NCI-H146 treated with DMSO at 0.1 percent for 48 hours (cell line): ENCODE measurements at regions not wholly inside any gene's neighbourhood (a gene's known extent, or its start where the extent isn't known, plus 50 kb on each side); places are given as distances from the start of the nearest gene placed in this dataset.
"Not testable (repeated sequence)": the region's sequence is repeated elsewhere in the genome, so short reads cannot be mapped to it uniquely, and the experiment has no call there.

ENCODE experiments used
- DNase-seq: peaks from one replicate; lab custom pipeline; 2025; ENCODE audit not compliant: unreplicated experiment; lab: John Stamatoyannopoulos, UW

DNA sequence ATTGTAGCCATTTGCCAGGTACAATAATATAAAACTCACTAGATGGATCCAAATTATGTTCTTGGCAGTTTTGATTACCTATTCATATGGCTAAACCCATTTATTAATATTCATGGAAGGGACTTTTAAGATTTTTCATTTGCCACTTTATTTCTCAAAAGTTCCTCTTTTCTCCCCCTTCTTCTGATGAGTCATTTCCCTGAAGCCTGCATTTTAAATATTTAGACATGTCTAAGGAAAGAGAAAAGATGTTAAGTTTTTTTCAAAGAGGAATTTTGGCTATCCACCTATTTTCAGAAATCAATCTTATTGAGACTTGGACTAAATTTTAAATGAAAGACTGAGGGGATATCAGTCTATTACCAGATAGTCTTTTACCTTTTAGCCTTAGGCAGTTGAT is 1189.4 kb downstream of the EFNA5 start:
- DNase-seq, result no peak

GRCh38 chr5:106476630-106477029 is 1194.1 kb downstream of the EFNA5 start:
- DNase-seq, result no peak

- DNase-seq, result no peak
These were observed 1196.7 kb downstream of the EFNA5 start for GRCh38 chr5:106474066-106474465.

DNA sequence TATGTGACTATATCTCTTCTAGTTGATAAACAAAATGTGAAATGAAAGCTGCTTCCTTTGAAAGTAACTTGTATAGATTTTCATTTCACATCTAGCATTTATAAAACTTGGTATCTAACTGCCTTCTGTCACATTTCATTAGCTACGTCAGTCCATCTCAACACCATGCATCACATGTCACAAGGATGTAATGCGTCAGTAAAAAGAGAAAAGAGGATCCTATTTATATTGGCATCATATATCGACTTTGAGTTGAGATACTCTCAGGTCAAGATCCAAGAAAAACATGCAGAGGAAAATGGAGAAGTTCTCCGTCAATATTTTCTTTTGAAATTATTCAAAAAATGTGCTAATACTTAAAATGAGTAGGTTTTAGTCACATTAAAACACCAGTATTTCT is 1211.2 kb downstream of the EFNA5 start:
- DNase-seq, result no peak

GRCh38 chr5:106454651-106455415 is 1215.9 kb downstream of the EFNA5 start:
- no peak for DNase-seq

- DNase-seq, result no peak
These were observed 1216.7 kb downstream of the EFNA5 start for GRCh38 chr5:106454050-106454449.

DNA sequence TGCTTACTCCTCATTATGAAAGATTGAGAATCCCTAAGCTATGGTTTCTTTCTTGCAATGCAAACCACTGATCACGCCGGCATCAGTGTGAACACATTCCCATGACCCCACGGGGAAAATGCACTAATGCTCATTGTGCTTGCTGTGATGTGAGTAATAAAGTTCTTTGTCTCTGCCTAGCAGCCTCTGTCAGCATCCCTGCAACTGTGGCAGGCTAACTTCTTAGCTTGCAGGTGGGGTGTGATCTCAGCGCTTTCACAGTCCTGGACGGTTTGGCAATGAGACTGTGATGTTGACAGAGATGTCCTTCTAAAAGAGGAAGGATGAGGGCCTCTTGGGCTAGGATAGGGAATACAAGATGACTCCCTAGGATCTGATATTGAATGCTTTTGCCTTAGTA is 1218.7 kb downstream of the EFNA5 start:
- no peak for DNase-seq

GRCh38 chr5:106443746-106444145 is 1227.0 kb downstream of the EFNA5 start:
- no peak for DNase-seq

DNA sequence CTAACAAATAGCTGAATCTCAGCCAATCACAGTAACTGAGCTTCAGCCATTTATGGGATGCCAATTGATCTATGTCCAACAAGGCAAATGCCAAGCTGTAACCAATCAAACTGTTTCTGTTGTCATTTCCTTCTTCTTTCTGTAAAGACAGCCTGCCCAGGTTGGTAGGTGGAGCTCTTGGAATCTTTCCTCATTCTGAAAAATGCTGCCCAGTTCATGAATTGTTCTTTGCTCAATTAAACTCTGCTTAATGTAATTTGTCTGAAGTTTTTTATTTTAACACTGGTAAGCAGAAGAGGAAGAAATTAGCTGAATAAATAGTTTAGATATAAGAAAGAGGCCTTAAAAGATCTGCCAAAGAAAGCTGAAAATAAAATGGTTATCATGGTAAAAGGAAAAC is 1235.6 kb downstream of the EFNA5 start:
- DNase-seq, result no peak

DNA sequence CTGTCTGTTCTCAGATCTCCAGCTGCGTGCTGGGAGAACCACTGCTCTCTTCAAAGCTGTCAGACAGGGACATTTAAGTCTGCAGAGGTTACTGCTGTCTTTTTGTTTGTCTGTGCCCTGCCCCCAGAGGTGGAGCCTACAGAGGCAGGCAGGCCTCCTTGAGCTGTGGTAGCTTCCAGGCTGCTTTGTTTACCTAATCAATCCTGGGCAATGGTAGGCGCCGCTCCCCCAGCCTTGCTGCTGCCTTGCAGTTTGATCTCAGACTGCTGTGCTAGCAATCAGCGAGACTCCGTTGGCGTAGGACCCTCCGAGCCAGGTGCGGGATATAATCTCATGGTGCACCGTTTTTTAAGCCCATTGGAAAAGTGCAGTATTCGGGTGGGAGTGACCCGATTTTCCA is 1240.0 kb downstream of the EFNA5 start:
- not testable (repeated sequence) for DNase-seq

GRCh38 chr5:106423109-106423897 is 1247.4 kb downstream of the EFNA5 start:
- DNase-seq, result no peak

- DNase-seq, result no peak
These were observed 1250.6 kb downstream of the EFNA5 start for GRCh38 chr5:106420102-106420501.

GRCh38 chr5:106418196-106418595 is 1252.5 kb downstream of the EFNA5 start:
- DNase-seq, result no peak

GRCh38 chr5:106417566-106417965 is 1253.2 kb downstream of the EFNA5 start:
- DNase-seq, result no peak

DNA sequence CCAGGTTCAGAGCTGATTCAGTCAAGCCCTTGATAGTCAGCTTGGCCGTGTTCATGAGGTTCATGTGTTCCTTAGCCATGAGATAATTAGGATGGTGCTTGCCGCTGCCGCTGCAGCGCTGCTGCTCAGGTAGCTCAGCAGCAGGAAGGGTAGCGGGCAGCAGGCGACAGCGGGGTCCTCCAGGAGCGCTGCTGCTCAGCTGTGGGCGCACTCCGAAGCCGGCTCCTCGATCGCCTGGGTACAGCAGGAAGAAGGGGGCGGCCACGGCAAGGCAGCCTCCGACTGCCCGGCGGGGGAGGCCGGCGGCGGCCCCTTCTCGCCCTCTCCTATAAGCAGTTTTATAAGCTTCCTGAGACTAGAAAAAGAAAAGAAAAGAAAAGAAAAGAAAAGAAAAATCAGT is 1253.6 kb downstream of the EFNA5 start:
- no peak for DNase-seq

- no peak for DNase-seq
These were observed 1255.2 kb downstream of the EFNA5 start for GRCh38 chr5:106415541-106415940.

GRCh38 chr5:106414342-106414741 is 1256.4 kb downstream of the EFNA5 start:
- no peak for DNase-seq

DNA sequence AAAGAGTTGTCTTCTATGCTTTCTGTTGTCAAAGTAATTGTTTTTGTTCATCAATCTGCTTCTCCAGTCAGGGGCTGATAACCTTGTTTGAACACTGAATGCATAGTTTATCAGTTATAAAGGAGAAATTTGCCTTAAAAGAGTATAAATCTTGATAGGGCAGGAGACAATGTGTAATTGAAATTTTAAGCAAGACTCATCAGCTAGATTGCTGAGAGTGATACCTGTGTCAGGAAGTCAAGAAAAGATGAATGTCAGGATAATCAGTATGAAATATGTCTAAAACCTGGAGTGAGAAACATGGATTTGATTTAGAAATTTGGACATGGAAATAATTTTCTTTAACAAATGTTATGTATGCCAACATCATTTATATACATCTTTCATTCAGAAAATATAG is 1258.1 kb downstream of the EFNA5 start:
- no peak for DNase-seq

DNA sequence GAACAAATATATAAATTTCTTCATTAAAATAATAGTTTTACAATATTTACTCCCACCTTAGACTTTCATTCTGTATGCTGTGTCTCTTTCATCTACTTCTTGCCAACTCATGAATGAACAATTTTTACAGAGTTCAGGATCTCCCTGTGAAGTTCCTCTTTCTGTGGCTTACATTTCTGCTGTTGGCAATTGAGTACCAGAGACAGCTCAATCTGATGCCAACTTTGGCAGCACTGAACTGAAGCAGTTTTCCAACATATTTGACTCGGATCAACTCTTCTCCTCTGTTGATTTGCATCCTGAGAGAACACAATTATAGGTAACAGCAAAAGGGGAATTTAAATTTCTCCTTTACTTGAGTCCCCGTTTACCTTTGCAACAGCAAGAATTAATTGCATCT is 1262.2 kb downstream of the EFNA5 start:
- no peak for DNase-seq

- DNase-seq, result no peak
These were observed 1262.6 kb downstream of the EFNA5 start for GRCh38 chr5:106408141-106408540.

- no peak for DNase-seq
These were observed 1269.2 kb downstream of the EFNA5 start for GRCh38 chr5:106401561-106401960.

GRCh38 chr5:106399391-106399790 is 1271.3 kb downstream of the EFNA5 start:
- no peak for DNase-seq
